Spinal cord (tissue), 9 donors: ENCODE measurements at regions not wholly inside any gene's neighbourhood (a gene's known extent, or its start where the extent isn't known, plus 50 kb on each side); places are given as distances from the start of the nearest gene placed in this dataset.

ENCODE experiments used
- DNase-seq, 6 donors: peaks; one replicate each; pipeline versions ENCODE4 v3.0.0 to v3.0.0-alpha.2; 2013 to 2015; ENCODE audit warnings: low spot score in 6 of 6, low read depth in 4 of 6
- H3K27ac ChIP-seq: one replicate; pipeline ENCODE4 v1.5.1; 2013; ENCODE audit warnings: low read depth, low read length, control low read depth
- H3K27me3 ChIP-seq: one replicate; pipeline ENCODE4 v1.6.1; 2013; ENCODE audit warnings: low read length; ENCODE audit not compliant: control insufficient read depth, insufficient read depth
- H3K36me3 ChIP-seq: one replicate; pipeline ENCODE4 v1.6.1; 2013; ENCODE audit warnings: low read length; ENCODE audit not compliant: control insufficient read depth, insufficient read depth
- H3K4me1 ChIP-seq: one replicate; pipeline ENCODE4 v1.6.1; 2013; ENCODE audit warnings: low read length; ENCODE audit not compliant: control insufficient read depth, insufficient read depth
- H3K4me3 ChIP-seq: one replicate; pipeline ENCODE4 v1.5.1; 2013; ENCODE audit warnings: low read depth, low read length, control low read depth
- H3K9me3 ChIP-seq: one replicate; pipeline ENCODE4 v1.6.1; 2013; ENCODE audit warnings: low read length; ENCODE audit not compliant: control insufficient read depth, insufficient read depth
- WGBS: methylation state at CpG from one replicate; pipeline ENCODE4 v1.1.5; 2013; ENCODE audit warnings: missing lambda C conversion rate; ENCODE audit not compliant: insufficient coverage; 5-methylcytosine and 5-hydroxymethylcytosine counted together
- donor health status: healthy.

DNA sequence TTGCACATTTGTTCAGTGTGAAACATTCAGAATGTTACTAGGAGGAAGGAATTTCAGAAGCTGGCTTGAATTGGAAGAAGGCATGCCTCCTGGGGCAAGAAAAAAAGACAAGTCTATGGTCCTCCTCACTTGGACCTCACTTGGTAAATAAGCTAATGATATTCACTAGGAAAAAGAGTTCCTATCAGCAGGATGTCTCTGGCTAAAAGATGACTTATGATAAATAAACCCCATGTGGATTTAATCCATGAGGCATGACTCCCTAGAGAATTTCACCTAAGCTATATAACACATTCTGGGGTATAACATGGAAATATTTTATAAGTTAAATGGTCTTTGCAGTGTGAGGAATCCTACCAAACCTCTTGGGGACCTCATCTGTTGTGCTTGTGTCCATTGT lies 199.9 kb downstream of the LRIG3 start:
- Histone ChIP-seq H3K27ac (no peak overlapping the region), H3K4me3 (no peak overlapping the region), H3K36me3 (no peaks in the 10 kb centered on the region), H3K27me3 (no peaks in the 10 kb centered on the region), H3K9me3 (no peaks in the 10 kb centered on the region), H3K4me1 (no peaks in the 10 kb centered on the region)
- DNase-seq = no peak

DNA sequence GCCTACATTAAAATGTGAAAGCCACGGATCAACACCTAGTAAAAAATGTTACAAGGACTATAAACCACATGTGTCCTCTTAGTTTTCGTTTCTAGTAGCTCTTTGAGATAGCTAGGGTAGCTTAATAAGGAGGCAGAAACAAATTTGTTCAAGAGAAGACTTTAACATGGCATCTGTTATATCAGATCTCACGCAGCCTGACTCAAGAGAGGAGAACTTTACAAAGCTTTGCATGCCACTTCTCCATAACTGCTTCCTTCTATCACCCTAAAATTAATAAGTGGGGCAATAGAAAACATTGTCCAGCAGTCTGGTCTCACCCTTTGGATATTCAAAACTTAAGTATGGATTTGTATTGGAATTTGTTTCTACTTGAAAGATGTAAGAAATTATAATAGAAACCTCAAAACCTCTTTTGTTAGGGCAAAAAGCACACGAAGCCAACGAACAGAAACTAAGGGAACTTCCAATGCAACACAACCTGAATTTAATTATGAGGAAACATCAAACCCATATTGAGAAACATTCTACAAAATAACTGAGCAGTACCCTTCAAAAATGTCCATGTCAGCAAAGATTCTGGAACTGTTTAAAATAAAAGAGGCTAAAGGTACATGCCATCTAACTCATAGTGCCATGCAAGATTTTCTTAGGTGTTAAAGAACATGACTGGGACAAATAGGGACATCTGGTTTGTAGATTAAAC lies 194.8 kb downstream of the LRIG3 start:
- Histone ChIP-seq H3K4me1 (no peaks in the 10 kb centered on the region), H3K4me3 (no peak overlapping the region), H3K27ac (no peak overlapping the region), H3K36me3 (no peaks in the 10 kb centered on the region), H3K9me3 (no peaks in the 10 kb centered on the region), H3K27me3 (no peaks in the 10 kb centered on the region)
- WGBS = no CpG with 5 or more reads among the region's 5 CpGs
- no peak for DNase-seq

DNA sequence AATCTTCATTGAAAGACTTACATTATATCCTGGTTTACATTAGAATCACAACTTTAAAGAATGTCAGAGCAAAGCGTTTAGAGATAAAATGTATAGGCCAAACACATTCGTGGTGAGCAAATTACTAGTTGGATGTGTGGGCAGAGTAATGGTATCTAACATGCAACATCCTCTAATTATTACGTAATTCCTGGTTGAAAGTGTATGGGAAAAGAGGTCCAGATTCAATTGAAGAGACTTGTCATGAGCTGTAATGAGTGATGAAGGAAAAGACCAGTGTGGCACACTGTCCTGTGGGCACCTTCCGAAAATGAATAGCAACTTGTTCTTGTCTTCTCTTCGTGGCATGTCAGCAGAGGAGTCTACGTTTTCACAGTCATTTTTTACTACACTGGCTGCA lies 192.8 kb downstream of the LRIG3 start:
- Histone ChIP-seq H3K4me3 (no peak overlapping the region), H3K27me3 (no peaks in the 10 kb centered on the region), H3K36me3 (no peaks in the 10 kb centered on the region), H3K27ac (no peak overlapping the region), H3K4me1 (no peaks in the 10 kb centered on the region), H3K9me3 (no peaks in the 10 kb centered on the region)
- no peak for DNase-seq
- WGBS = 53% methylated on average over 3 of the region's 6 CpGs

DNA sequence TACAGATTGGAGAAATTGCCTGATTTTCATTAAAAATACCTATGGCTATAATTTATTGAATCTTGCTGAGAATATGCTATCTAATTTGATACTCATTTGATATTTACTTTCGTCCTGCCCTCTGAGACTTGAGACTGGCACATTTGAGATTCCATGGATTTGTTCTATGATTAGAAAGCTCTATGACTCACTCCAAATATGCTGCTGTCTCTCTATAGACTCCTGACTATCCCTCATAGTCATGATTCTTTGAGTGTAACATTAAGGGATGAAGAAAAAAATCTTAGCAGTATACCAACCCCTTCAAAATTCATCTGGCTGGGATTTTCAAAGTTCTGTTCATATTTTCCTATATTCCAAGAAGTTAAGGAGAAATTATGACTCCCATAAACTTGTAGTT lies 191.9 kb downstream of the LRIG3 start:
- no peak overlapping the region for H3K27ac ChIP-seq
- H3K27me3 ChIP-seq = no peaks in the 10 kb centered on the region
- no peaks in the 10 kb centered on the region for H3K9me3 ChIP-seq
- DNase-seq = no peak
- no peaks in the 10 kb centered on the region for H3K36me3 ChIP-seq
- H3K4me1 ChIP-seq = no peaks in the 10 kb centered on the region
- H3K4me3 ChIP-seq = no peak overlapping the region
- no CpG with 5 or more reads among the region's 1 CpG for WGBS

DNA sequence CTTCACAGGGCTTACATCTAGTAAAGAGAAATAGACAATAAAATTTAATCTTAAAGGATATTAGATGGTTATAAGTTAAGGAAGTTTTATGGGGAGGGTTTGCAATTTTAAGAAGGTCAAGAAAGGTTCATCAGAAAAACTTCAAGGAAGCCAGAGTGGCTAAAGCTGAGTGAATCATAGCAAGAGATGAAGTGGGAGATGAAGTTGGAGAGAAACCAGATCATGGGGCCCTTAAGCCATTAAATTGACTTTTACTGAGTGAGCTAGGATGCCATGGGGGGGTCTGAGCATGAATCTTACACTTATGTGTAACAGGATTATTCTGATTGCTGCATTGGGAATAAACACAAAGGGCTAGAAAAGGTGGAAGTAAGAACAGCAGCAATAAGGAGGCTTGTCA lies 189.2 kb downstream of the LRIG3 start:
- Histone ChIP-seq H3K27me3 (no peaks in the 10 kb centered on the region), H3K4me3 (no peak overlapping the region), H3K9me3 (no peaks in the 10 kb centered on the region), H3K36me3 (no peaks in the 10 kb centered on the region), H3K27ac (no peak overlapping the region), H3K4me1 (no peaks in the 10 kb centered on the region)
- DNase-seq = no peak

DNA sequence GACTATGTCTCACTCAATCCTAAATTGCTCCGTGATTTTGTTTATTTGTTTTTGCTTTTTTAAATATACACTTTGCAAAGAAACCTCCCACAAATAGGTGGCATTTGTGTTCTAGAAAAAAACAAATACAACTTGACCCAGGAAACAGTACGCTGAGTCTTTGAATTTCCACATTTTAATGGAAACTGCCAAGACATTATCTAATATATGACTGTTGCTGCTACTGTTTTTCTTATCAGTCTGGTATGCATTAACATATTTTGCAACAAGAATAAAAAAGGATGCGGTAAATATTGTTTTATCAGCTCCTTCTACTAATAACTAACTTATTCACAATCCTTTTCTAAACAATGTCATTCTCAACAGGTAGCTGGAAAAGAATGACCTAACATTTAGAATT lies 187.4 kb downstream of the LRIG3 start:
- Histone ChIP-seq H3K36me3 (no peaks in the 10 kb centered on the region), H3K27ac (no peak overlapping the region), H3K9me3 (no peaks in the 10 kb centered on the region), H3K4me1 (no peaks in the 10 kb centered on the region), H3K27me3 (no peaks in the 10 kb centered on the region), H3K4me3 (no peak overlapping the region)
- no CpG with 5 or more reads among the region's 3 CpGs for WGBS
- DNase-seq = no peak

DNA sequence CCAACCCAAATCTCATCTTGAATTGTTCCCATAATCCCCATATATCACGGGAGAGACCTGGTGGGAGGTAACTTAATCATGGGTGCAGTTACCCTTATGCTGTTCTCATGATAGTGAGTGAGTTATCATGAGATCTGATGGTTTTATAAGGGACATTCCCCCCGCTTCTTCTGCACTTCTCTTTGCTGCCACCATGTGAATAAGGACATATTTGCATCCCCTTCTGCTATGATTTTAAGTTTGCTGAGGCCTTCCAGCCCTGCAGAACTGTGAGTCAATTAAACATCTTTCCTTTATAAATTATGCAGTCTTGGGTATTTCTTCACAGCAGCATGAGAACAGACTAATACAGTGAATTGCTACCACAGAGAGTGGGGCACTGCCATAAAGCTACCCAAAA lies 179.1 kb downstream of the LRIG3 start:
- DNase-seq = no peak
- Histone ChIP-seq H3K4me3 (no peak overlapping the region), H3K36me3 (no peaks in the 10 kb centered on the region), H3K27ac (no peak overlapping the region), H3K27me3 (no peaks in the 10 kb centered on the region), H3K9me3 (no peaks in the 10 kb centered on the region), H3K4me1 (no peaks in the 10 kb centered on the region)
- WGBS = no CpG with 5 or more reads among the region's 2 CpGs

DNA sequence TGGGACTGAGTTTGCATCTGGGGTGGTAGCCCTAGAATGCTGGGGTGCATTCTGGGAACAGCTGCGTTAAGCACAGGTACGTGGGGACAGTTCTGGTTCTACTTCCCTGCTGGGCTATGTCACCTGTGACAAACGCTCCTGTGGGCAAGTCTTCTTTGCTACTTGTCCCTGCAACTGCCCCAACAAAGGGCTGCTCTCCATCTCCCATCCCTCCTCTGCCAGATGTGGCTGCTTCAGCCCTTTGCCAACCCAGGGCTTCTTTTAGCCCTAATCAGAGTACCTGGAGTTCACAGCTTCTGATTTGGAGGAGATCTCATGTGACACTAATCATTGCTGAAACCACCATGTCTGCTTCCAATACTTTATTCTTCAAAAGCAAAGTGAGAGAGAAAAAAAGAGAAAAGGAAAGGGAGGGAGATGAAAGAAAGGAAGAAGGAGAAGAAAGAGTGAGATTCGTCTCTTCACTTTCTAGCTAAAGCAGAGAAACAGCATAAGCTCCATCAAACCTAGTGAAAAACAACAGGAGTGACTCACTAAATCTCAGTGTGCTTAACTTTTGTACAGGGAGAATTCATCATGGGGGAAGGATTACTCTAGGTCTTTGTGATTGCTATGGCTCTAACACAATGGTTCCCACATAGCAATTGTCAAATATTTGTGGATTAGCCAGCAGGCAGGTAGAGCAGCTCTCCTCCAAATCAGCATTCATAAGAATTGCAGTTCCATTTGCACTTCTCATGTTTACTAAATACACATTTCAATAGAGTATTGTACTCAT lies 174.8 kb downstream of the LRIG3 start:
- no peaks in the 10 kb centered on the region for H3K9me3 ChIP-seq
- no peak overlapping the region for H3K27ac ChIP-seq
- H3K36me3 ChIP-seq = no peaks in the 10 kb centered on the region
- 71% methylated on average over 3 of the region's 4 CpGs for WGBS
- DNase-seq = no peak
- no peaks in the 10 kb centered on the region for H3K4me1 ChIP-seq
- H3K27me3 ChIP-seq = no peaks in the 10 kb centered on the region
- H3K4me3 ChIP-seq = no peak overlapping the region

DNA sequence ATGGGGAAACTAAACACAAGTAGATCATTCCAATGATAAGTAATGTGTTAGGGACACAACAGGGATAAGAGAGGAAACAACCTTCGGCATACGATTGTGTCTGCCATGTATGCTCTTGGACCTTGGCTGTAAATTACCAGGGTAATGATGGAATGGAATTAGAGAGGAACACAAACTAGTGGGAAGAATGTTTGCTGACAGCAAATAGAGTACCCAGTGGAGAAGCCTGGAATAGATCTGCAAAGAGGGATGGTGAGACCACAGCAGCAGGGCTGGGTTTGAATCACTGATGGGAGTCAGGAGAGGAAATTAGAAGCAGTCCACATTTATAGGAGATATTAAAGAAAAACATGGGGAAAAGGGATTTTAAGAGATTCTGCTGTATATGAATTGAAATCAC lies 172.8 kb downstream of the LRIG3 start:
- Histone ChIP-seq H3K27me3 (no peaks in the 10 kb centered on the region), H3K27ac (no peak overlapping the region), H3K36me3 (no peaks in the 10 kb centered on the region), H3K9me3 (no peaks in the 10 kb centered on the region), H3K4me3 (no peak overlapping the region), H3K4me1 (no peaks in the 10 kb centered on the region)
- DNase-seq = no peak
- WGBS = 100% methylated on average over 2 of the region's 2 CpGs

DNA sequence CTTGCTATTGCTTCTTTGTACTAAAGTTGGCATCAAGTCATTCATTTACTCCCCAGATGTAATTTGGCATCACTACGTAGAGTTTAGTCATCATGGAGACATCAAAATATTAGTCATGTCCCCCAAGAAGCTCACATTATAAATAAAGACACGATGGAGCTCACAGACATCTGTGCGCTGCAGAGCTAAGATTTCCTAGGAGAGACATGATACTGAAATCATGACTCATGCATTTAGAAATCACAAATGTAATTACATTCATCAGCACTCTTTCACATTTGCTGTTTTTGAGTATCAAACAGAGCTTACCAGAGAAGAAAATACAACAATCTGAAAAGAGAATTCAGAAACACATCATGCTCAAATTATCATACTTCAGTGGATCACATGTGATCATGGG lies 169.8 kb downstream of the LRIG3 start:
- Histone ChIP-seq H3K9me3 (no peaks in the 10 kb centered on the region), H3K27ac (no peak overlapping the region), H3K4me1 (no peaks in the 10 kb centered on the region), H3K36me3 (no peaks in the 10 kb centered on the region), H3K27me3 (no peaks in the 10 kb centered on the region), H3K4me3 (no peak overlapping the region)
- WGBS = 72% methylated on average over 3 of the region's 3 CpGs
- DNase-seq = peak in 1 of 6 donors; percentile 41
